Neural crest cell (in vitro differentiated cells): ENCODE measurements at regions not wholly inside any gene's neighbourhood (a gene's known extent, or its start where the extent isn't known, plus 50 kb on each side); places are given as distances from the start of the nearest gene placed in this dataset.
"Not testable (repeated sequence)": the region's sequence is repeated elsewhere in the genome, so short reads cannot be mapped to it uniquely, and the experiment has no call there.

Source experiments
- DNase-seq: peaks from one replicate; pipeline ENCODE4 v3.0.0; 2021; ENCODE audit warnings: low read depth, mixed read lengths, low spot score
- H3K27ac Mint-ChIP-seq: one replicate; pipeline ENCODE4 v1.8.0; 2021; ENCODE audit warnings: mild to moderate bottlenecking, mixed read lengths; ENCODE audit not compliant: unreplicated experiment
- H3K27me3 Mint-ChIP-seq: 2 replicates; pipeline ENCODE4 v1.8.0; 2021; ENCODE audit warnings: low read depth, mild to moderate bottlenecking, mixed read lengths
- H3K36me3 Mint-ChIP-seq: 2 replicates; pipeline ENCODE4 v1.8.0; 2021; ENCODE audit warnings: low read depth, mild to moderate bottlenecking, mixed read lengths
- H3K4me1 Mint-ChIP-seq: 2 replicates; pipeline ENCODE4 v1.8.0; 2021; ENCODE audit warnings: mixed read lengths
- H3K4me3 Mint-ChIP-seq: one replicate; pipeline ENCODE4 v1.8.0; 2021; ENCODE audit warnings: mild to moderate bottlenecking, mixed read lengths
- H3K9me3 Mint-ChIP-seq: 2 replicates; pipeline ENCODE4 v1.8.0; 2021; ENCODE audit warnings: mixed read lengths
- TF ChIP-seq, protein P1 (sequence below): fragments of 200-600 bp; sonication (generic); conservative IDR thresholded peaks from 2 replicates; pipeline ENCODE4 v1.5.0; 2021; ENCODE audit warnings: antibody characterized with exemption, mild to moderate bottlenecking

DNA sequence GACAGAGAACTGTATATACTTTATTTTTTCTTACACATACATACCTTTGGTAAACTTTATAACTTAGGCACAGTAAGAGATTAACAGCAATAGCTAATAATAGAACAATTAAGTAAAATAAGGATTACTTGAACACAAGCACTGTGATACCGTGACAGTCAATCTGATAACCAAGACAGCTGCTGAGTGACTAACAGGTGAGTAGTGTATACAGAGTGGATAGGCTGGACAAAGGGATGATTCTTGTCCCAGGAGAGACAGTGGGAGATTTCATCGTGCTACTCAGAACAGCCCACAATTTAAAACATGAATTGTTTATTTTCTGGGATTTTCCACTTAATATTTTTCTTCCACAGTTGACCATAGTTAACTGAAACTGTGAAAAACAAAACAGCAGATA is 411.8 kb downstream of the PPP1R2C start:
- no peak overlapping the region for H3K4me3 Mint-ChIP-seq
- H3K36me3 Mint-ChIP-seq: no peaks in the 10 kb centered on the region
- H3K9me3 Mint-ChIP-seq: peaks cover 3% of the 10 kb centered on the region
- TF ChIP-seq, protein P1, sequence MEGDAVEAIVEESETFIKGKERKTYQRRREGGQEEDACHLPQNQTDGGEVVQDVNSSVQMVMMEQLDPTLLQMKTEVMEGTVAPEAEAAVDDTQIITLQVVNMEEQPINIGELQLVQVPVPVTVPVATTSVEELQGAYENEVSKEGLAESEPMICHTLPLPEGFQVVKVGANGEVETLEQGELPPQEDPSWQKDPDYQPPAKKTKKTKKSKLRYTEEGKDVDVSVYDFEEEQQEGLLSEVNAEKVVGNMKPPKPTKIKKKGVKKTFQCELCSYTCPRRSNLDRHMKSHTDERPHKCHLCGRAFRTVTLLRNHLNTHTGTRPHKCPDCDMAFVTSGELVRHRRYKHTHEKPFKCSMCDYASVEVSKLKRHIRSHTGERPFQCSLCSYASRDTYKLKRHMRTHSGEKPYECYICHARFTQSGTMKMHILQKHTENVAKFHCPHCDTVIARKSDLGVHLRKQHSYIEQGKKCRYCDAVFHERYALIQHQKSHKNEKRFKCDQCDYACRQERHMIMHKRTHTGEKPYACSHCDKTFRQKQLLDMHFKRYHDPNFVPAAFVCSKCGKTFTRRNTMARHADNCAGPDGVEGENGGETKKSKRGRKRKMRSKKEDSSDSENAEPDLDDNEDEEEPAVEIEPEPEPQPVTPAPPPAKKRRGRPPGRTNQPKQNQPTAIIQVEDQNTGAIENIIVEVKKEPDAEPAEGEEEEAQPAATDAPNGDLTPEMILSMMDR: no peak
- H3K4me1 Mint-ChIP-seq: no peaks in the 10 kb centered on the region
- DNase-seq: no peak
- H3K27me3 Mint-ChIP-seq: no peaks in the 10 kb centered on the region
- H3K27ac Mint-ChIP-seq: no peak overlapping the region

DNA sequence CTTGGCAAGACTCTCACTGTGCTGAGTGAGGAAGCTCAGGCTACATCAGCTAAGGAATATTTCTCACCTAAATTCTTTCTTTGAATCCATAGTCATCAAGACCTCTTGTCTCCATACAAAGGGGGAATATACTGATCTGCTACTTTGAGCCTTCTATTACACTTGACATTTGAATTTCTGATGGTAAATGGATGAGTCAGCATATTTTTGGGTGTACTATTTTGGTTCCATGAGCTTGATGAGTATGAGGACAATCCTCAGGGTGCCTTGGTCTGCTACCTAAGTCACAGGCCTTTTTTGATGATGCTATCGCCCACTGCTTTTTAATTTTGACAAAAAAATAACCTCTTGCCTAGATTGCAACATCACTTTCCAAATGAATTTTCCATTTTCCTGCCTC is 415.7 kb downstream of the PPP1R2C start:
- no peak overlapping the region for H3K4me3 Mint-ChIP-seq
- H3K27ac Mint-ChIP-seq: no peak overlapping the region
- H3K27me3 Mint-ChIP-seq: no peaks in the 10 kb centered on the region
- no peak for DNase-seq
- no peaks in the 10 kb centered on the region for H3K36me3 Mint-ChIP-seq
- H3K4me1 Mint-ChIP-seq: no peaks in the 10 kb centered on the region
- TF ChIP-seq, protein P1: no peak
- H3K9me3 Mint-ChIP-seq: peaks cover 3% of the 10 kb centered on the region

DNA sequence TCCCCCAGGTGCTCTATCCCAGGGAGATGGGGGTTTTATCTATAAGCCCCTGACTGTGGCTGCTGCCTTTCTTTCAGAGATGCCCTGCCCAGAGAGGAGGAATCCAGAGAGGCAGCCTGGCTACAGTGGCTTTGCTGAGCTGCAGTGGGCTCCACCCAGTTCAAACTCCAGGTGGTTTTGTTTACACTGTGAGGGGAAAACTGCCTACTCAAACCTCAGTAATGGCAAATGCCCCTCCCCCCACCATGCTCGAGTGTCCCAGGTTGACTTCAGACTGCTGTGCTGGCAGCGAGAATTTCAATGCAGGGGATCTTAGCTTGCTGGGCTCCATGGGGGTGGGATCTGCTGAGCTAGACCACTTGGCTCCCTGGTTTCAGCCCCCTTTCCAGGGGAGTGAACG is 419.6 kb upstream of the CASK start:
- not testable (repeated sequence) for H3K36me3 Mint-ChIP-seq, DNase-seq, H3K27me3 Mint-ChIP-seq, H3K27ac Mint-ChIP-seq, H3K4me3 Mint-ChIP-seq, H3K4me1 Mint-ChIP-seq
- peaks cover 13% of the 10 kb centered on the region for H3K9me3 Mint-ChIP-seq
